Osteocyte (in vitro differentiated cells): ENCODE measurements at regions not wholly inside any gene's neighbourhood (a gene's known extent, or its start where the extent isn't known, plus 50 kb on each side); places are given as distances from the start of the nearest gene placed in this dataset.

ENCODE experiments used
- DNase-seq: peaks from one replicate; pipeline ENCODE4 v3.0.0; 2021; ENCODE audit warnings: mixed read lengths; ENCODE audit not compliant: unreplicated experiment; ENCODE audit errors: extremely low spot score
- H3K27ac Mint-ChIP-seq: one replicate; pipeline ENCODE4 v1.8.0; 2021; ENCODE audit warnings: mild to moderate bottlenecking, mixed read lengths; ENCODE audit not compliant: unreplicated experiment
- H3K27me3 Mint-ChIP-seq: one replicate; pipeline ENCODE4 v1.8.0; 2021; ENCODE audit warnings: mixed read lengths; ENCODE audit not compliant: unreplicated experiment
- H3K36me3 Mint-ChIP-seq: one replicate; pipeline ENCODE4 v1.8.0; 2021; ENCODE audit warnings: mixed read lengths; ENCODE audit not compliant: unreplicated experiment
- H3K4me1 Mint-ChIP-seq: one replicate; pipeline ENCODE4 v1.8.0; 2021; ENCODE audit warnings: mixed read lengths; ENCODE audit not compliant: unreplicated experiment
- H3K4me3 Mint-ChIP-seq: one replicate; pipeline ENCODE4 v1.8.0; 2021; ENCODE audit warnings: mild to moderate bottlenecking, moderate library complexity, mixed read lengths; ENCODE audit not compliant: unreplicated experiment
- H3K9me3 Mint-ChIP-seq: one replicate; pipeline ENCODE4 v1.8.0; 2021; ENCODE audit warnings: mixed read lengths; ENCODE audit not compliant: unreplicated experiment
- TF ChIP-seq, protein P1 (sequence below): fragments of 200-600 bp; sonication (generic); IDR thresholded peaks from 2 replicates; pipeline ENCODE4 v1.5.0; 2021; ENCODE audit warnings: antibody characterized with exemption, mild to moderate bottlenecking, moderate library complexity

DNA sequence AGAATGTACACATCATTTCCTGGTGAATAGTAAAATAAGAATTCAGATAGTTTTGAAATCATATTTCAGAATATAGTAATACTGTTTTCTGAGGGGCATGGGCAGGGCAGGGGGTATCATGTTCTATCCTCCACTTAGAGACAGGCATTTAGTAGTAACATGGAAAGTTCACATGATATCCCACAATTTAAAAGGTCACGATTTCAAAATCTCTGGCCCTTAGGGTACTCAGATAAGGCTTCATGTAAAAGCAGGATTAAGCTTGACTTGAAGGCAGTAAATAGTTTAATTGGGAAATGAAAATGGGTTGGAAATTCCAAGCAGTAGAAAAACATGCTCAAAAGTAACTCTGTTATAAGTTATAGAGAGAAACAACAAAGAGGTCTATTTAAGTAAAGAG is 353.2 kb upstream of the AGTR1 start:
- Mint-ChIP-seq H3K27me3 (no peaks in the 10 kb centered on the region), H3K27ac (no peak overlapping the region), H3K4me3 (no peak overlapping the region), H3K4me1 (no peaks in the 10 kb centered on the region), H3K36me3 (peaks cover 3% of the 10 kb centered on the region), H3K9me3 (peaks cover 21% of the 10 kb centered on the region)
- DNase-seq, result no peak
- TF ChIP-seq, protein P1, sequence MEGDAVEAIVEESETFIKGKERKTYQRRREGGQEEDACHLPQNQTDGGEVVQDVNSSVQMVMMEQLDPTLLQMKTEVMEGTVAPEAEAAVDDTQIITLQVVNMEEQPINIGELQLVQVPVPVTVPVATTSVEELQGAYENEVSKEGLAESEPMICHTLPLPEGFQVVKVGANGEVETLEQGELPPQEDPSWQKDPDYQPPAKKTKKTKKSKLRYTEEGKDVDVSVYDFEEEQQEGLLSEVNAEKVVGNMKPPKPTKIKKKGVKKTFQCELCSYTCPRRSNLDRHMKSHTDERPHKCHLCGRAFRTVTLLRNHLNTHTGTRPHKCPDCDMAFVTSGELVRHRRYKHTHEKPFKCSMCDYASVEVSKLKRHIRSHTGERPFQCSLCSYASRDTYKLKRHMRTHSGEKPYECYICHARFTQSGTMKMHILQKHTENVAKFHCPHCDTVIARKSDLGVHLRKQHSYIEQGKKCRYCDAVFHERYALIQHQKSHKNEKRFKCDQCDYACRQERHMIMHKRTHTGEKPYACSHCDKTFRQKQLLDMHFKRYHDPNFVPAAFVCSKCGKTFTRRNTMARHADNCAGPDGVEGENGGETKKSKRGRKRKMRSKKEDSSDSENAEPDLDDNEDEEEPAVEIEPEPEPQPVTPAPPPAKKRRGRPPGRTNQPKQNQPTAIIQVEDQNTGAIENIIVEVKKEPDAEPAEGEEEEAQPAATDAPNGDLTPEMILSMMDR, result no peak

DNA sequence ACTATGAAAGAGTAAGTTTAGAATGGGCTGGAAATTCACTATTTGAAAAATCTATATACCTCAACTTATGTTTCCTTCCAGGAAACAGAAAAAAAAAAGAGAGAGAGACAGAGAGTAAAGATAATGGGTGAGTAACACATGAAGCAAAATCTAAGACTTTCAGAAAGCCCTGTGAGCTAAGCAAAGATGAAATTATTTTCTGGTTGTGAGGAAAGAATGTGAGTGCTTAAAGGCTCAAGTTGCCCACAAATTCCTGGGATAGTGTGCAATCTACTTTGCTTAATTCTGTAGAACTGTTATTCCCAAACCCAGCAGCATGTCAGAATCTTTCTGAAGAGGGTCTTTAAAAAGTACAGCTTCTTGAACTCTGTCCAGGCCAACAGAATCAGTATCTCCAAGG is 337.7 kb upstream of the AGTR1 start:
- no peak overlapping the region for H3K27ac Mint-ChIP-seq
- TF ChIP-seq, protein P1, result no peak
- no peaks in the 10 kb centered on the region for H3K27me3 Mint-ChIP-seq
- peaks cover 3% of the 10 kb centered on the region for H3K9me3 Mint-ChIP-seq
- DNase-seq, result no peak
- peaks cover 8% of the 10 kb centered on the region for H3K4me1 Mint-ChIP-seq
- H3K36me3 Mint-ChIP-seq, result no peaks in the 10 kb centered on the region
- H3K4me3 Mint-ChIP-seq, result no peak overlapping the region

DNA sequence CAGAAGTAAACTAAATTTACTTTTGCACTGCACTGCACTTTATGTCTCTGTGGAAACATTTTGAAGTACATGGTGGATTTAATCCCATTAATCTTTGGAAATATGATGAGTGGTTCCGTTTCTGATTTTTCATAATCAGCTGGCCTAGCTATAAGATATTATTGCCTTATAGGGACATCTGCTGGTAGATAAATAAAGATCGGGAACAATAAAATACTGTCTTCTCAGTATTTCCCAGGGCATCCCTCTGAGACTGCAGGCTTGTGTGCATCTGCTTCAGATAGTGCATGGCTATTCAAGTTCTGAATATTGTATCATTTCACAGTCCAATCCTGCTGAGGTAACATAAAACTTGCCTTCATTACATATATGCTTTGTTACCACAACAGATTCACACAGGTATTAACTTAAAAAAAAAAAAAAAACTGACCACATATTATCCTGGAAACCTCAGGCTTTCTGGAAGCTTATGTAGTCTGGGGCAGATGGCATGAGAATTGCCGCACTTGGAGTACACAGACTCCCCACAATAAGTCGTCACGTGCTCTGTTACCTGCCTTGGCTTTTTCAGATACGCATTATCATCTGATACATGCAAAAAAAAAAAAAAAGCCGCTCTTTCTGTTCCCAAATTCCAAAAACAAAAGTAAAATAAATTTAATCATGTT is 330.8 kb upstream of the AGTR1 start:
- Mint-ChIP-seq H3K4me1 (no peaks in the 10 kb centered on the region), H3K27ac (no peak overlapping the region), H3K27me3 (no peaks in the 10 kb centered on the region), H3K36me3 (no peaks in the 10 kb centered on the region), H3K9me3 (peaks cover 7% of the 10 kb centered on the region), H3K4me3 (no peak overlapping the region)
- DNase-seq, result no peak
- TF ChIP-seq, protein P1, result peak; percentile 63

DNA sequence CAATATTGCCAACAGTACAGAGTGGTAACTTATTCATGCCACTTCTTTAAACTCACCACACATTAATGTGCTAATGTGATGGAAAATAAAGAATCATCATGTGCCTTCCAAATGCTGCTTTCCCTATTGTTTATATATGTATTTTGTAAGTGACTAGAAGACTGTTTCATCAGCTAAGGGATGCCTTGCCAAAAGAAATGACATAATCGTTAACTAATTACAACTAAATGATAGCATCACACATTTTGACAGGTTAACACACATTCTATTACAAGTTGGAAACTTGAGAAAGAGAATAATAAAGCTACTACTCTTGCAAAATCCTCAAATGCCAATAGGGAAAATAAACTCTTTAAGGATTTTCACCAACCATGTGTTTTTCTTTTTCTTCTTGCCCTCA is 329.9 kb upstream of the AGTR1 start:
- TF ChIP-seq, protein P1, result no peak
- no peak overlapping the region for H3K4me3 Mint-ChIP-seq
- H3K27me3 Mint-ChIP-seq, result no peaks in the 10 kb centered on the region

DNA sequence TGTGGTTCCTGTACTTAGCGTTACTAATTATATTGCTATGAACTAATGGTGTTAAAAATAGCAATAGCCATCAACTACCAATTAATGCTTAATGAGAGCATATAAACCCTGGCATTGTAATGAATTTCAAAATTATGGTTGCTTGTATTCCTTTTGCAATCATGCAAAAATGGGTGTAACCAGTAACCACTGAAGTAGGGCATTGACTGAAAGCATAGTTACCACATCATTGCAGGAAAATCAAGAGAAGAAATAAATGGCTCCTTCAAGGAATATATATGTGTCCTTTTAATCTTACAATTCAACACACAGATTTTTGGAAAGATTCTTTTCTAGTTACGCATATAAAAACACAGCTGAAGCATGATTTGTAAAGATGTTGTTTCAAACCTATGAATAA is 328.3 kb upstream of the AGTR1 start:
- Mint-ChIP-seq H3K27ac (no peak overlapping the region), H3K4me1 (peaks cover 8% of the 10 kb centered on the region), H3K9me3 (peaks cover 7% of the 10 kb centered on the region), H3K36me3 (no peaks in the 10 kb centered on the region), H3K27me3 (no peaks in the 10 kb centered on the region), H3K4me3 (no peak overlapping the region)
- DNase-seq, result no peak
- TF ChIP-seq, protein P1, result no peak

More for the DNA sequence above, 329.9 kb upstream of the AGTR1 start:
- H3K27ac Mint-ChIP-seq, result no peak overlapping the region
- H3K4me1 Mint-ChIP-seq, result peaks cover 5% of the 10 kb centered on the region
- H3K9me3 Mint-ChIP-seq, result peaks cover 7% of the 10 kb centered on the region
- H3K36me3 Mint-ChIP-seq, result no peaks in the 10 kb centered on the region
- no peak for DNase-seq
